ENCODE measurements at regions not wholly inside any gene's neighbourhood (a gene's known extent, or its start where the extent isn't known, plus 50 kb on each side); places are given as distances from the start of the nearest gene placed in this dataset.

DNA sequence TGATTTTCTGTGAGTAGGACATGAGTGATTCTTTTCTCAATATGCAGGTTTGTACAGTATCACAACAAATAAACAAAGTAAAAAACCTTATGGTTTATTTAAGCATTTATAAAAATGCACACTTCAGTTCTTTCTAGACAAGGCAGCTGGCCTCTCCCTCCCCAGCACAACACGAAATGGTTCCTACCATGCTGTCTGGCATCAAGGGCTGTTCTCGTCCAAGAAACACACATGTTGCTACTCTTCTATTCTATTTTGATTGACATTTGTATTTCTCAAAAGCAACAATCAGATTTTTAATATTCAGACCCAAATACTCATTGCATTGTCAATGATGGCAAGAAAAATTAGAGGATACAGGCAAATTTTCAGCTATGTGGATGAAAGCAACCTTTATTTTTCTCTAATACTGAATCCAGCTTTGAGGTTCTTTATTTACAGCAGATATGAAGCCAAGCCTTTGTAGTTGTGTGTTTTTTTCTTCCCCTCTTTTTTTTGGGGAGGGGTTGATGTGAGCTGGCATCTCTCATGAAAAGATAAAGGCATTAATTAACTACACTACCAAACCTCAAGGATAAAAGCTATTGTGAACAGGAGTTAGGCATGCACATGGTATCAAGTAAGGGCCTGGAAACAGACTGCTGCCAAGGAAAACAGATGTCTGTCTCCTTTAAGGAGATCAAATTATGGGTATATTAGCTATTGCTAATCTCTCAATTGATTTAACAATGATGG is 96.4 kb upstream of the PREP start:
- intact Hi-C loops (cut with DNase I, micrococcal nuclease): no loop called here
- Histone ChIP-seq H3K4me1 (ENCODE audit: low read depth) (no peaks in the 10 kb centered on the region), H3K4me3 (no peak overlapping the region), H3K9me3 (no peaks in the 10 kb centered on the region), H3K36me3 (ENCODE audit: low read depth) (no peaks in the 10 kb centered on the region)
- TF ChIP-seq, protein P1, sequence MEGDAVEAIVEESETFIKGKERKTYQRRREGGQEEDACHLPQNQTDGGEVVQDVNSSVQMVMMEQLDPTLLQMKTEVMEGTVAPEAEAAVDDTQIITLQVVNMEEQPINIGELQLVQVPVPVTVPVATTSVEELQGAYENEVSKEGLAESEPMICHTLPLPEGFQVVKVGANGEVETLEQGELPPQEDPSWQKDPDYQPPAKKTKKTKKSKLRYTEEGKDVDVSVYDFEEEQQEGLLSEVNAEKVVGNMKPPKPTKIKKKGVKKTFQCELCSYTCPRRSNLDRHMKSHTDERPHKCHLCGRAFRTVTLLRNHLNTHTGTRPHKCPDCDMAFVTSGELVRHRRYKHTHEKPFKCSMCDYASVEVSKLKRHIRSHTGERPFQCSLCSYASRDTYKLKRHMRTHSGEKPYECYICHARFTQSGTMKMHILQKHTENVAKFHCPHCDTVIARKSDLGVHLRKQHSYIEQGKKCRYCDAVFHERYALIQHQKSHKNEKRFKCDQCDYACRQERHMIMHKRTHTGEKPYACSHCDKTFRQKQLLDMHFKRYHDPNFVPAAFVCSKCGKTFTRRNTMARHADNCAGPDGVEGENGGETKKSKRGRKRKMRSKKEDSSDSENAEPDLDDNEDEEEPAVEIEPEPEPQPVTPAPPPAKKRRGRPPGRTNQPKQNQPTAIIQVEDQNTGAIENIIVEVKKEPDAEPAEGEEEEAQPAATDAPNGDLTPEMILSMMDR (IDR thresholded peaks at IDR 0.05): no peak
- no peak for DNase-seq
- no peak for ATAC-seq

DNA sequence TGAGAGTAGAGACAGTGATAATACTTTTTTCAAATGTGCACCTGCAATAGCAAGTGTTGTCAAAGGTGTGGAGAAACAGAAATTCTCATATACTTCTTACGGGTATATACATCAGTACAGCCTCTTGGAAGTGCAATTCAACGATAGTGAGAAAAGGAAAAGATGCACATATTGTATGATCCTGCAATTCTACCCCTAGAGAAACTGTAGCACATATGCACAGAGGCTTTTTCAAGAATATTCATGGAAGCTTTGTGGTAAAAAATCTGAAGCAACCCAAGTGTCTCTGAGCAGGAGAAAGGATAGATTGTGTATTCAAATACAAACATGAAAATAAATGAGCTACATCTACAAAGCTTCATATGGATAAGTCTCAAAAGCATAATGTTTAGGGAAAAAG is 94.7 kb upstream of the PREP start:
- ATAC-seq (no peak), DNase-seq (no peak)
- TF ChIP-seq, protein P1 (IDR thresholded peaks at IDR 0.05): no peak
- Histone ChIP-seq H3K9me3 (no peaks in the 10 kb centered on the region), H3K4me1 (ENCODE audit: low read depth) (no peaks in the 10 kb centered on the region), H3K36me3 (ENCODE audit: low read depth) (no peaks in the 10 kb centered on the region), H3K4me3 (no peak overlapping the region)
- intact Hi-C loops (cut with DNase I, micrococcal nuclease): no loop called here

DNA sequence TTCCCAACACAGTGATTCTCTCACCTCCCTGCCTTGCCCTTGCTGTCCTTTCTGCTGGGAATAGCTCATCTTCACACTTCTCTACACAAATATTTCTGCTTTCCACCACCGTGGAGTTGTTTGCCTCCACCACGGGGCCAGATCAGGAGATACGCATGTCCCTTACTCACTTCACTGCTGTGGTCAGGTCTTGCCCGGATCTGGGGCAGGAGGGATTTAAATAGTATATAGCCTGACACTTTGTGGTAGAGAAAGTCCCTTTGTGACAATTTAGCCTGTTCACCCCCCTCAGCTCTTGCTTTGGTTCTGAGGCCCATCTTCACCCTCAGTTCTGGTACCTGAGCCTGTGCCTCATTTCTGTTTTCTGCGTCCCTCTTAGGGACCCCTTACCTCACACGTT is 92.6 kb upstream of the PREP start:
- no peak for ATAC-seq
- no peak for DNase-seq
- Histone ChIP-seq H3K36me3 (ENCODE audit: low read depth) (no peaks in the 10 kb centered on the region), H3K4me1 (ENCODE audit: low read depth) (no peaks in the 10 kb centered on the region), H3K4me3 (no peak overlapping the region), H3K9me3 (no peaks in the 10 kb centered on the region)
- intact Hi-C loops (cut with DNase I, micrococcal nuclease): no loop called here
- TF ChIP-seq, protein P1 (IDR thresholded peaks at IDR 0.05): no peak

DNA sequence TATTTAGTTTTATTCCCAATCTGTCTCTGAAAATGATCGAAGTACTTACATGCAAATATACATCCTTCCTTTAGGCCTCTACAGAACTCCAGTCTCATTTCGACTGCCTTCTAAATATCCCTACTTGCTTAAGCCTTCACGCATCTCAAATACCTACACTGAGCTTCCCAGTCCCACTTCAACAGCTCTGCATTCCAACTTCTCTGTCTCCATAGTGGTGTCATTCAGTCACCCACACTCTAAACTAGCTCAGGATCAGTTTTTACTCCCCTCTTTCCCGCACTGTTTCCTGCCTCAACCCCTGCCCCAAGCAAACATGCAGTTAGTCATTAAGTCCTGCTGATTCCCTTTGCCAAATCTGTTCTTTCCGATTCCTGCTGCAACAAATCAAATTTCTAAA is 91.8 kb upstream of the PREP start:
- DNase-seq (no peak), ATAC-seq (no peak)
- H3K9me3 ChIP-seq: no peaks in the 10 kb centered on the region
- H3K4me3 ChIP-seq: no peak overlapping the region
- TF ChIP-seq, protein P1 (IDR thresholded peaks at IDR 0.05): no peak
- H3K36me3 ChIP-seq (ENCODE audit: low read depth): no peaks in the 10 kb centered on the region
- H3K4me1 ChIP-seq (ENCODE audit: low read depth): no peaks in the 10 kb centered on the region
- intact Hi-C loops (cut with DNase I, micrococcal nuclease): no loop called here

DNA sequence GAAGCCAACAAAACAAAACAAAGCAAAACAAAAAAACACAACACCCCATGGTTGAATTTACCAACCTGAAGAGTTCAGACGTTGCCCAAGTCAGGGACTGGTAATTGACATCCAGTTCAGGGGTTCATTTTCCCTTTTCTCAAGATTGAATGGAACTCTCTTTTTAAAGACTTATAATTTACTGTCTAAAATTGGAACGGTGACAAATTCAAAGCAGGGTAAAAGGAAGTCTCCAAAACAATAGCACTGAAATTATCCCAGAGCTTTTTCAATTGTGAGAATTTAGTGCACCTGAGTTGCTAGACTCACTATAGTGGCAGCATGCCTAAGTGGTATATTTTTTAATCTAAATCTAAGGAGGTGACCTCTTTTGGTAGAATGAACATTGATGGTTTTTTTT is 90.9 kb upstream of the PREP start:
- Histone ChIP-seq H3K9me3 (no peaks in the 10 kb centered on the region), H3K36me3 (ENCODE audit: low read depth) (no peaks in the 10 kb centered on the region), H3K4me3 (no peak overlapping the region), H3K4me1 (ENCODE audit: low read depth) (no peaks in the 10 kb centered on the region)
- intact Hi-C loops (cut with DNase I, micrococcal nuclease): no loop called here
- DNase-seq (no peak), ATAC-seq (no peak)
- TF ChIP-seq, protein P1 (IDR thresholded peaks at IDR 0.05): no peak

All from mucosa of descending colon (tissue), 3 donors.